Trophoblast cell (in vitro differentiated cells and primary cell): ENCODE measurements at regions not wholly inside any gene's neighbourhood (a gene's known extent, or its start where the extent isn't known, plus 50 kb on each side); places are given as distances from the start of the nearest gene placed in this dataset.

Experiments
- DNase-seq, 2 donors: peaks; one replicate each; pipeline ENCODE4 v3.0.0-alpha.2; 2016
- H2AFZ ChIP-seq: 2 replicates; pipeline ENCODE4 v1.6.1; 2013; ENCODE audit warnings: low read length, moderate library complexity, mild to moderate bottlenecking; ENCODE audit not compliant: insufficient read depth, poor library complexity
- H2AK5ac ChIP-seq: 2 replicates; pipeline ENCODE4 v1.6.1; 2013; ENCODE audit warnings: mild to moderate bottlenecking, low read length
- H2BK120ac ChIP-seq: 2 replicates; pipeline ENCODE4 v1.6.1; 2013; ENCODE audit warnings: low read length, mild to moderate bottlenecking, moderate library complexity; ENCODE audit not compliant: insufficient read depth, poor library complexity
- H2BK12ac ChIP-seq: 2 replicates; pipeline ENCODE4 v1.6.1; 2013; ENCODE audit warnings: mild to moderate bottlenecking, low read length, moderate library complexity
- H2BK5ac ChIP-seq: 2 replicates; pipeline ENCODE4 v1.6.1; 2013; ENCODE audit warnings: low read length, low read depth, moderate library complexity, mild to moderate bottlenecking; ENCODE audit not compliant: poor library complexity
- H3K14ac ChIP-seq: 2 replicates; pipeline ENCODE4 v1.6.1; 2013; ENCODE audit warnings: mild to moderate bottlenecking, low read length
- H3K18ac ChIP-seq: 2 replicates; pipeline ENCODE4 v1.6.1; 2013; ENCODE audit warnings: mild to moderate bottlenecking, low read length
- H3K23ac ChIP-seq: 2 replicates; pipeline ENCODE4 v1.6.1; 2013; ENCODE audit warnings: low read length
- H3K27ac ChIP-seq: 2 replicates; pipeline ENCODE4 v1.5.1; 2013; ENCODE audit warnings: low read depth, mild to moderate bottlenecking, inconsistent platforms, low read length, moderate library complexity
- H3K27me3 ChIP-seq: 2 replicates; pipeline ENCODE4 v1.6.1; 2013; ENCODE audit warnings: inconsistent platforms, mild to moderate bottlenecking, low read length, moderate library complexity; ENCODE audit not compliant: insufficient read depth
- H3K36me3 ChIP-seq, 2 experiments: 1 replicate in 1 of 2; 2 replicates in 1 of 2; pipeline ENCODE4 v1.6.1; 2013; ENCODE audit warnings: low read length in 2 of 2, mild to moderate bottlenecking in 2 of 2, moderate library complexity in 1 of 2; ENCODE audit not compliant: insufficient read depth in 2 of 2, control insufficient read depth in 1 of 2
- H3K4ac ChIP-seq: 2 replicates; pipeline ENCODE4 v1.6.1; 2013; ENCODE audit warnings: low read depth, mild to moderate bottlenecking, low read length, moderate library complexity
- H3K4me1 ChIP-seq, 2 experiments: 1 replicate in 1 of 2; 2 replicates in 1 of 2; pipeline ENCODE4 v1.6.1; 2013; ENCODE audit warnings: low read length in 2 of 2, mild to moderate bottlenecking in 2 of 2, moderate library complexity in 1 of 2; ENCODE audit not compliant: insufficient read depth in 2 of 2, control insufficient read depth in 1 of 2
- H3K4me2 ChIP-seq: 2 replicates; pipeline ENCODE4 v1.6.1; 2013; ENCODE audit warnings: inconsistent platforms, mild to moderate bottlenecking, low read length, moderate library complexity
- H3K4me3 ChIP-seq: 2 replicates; pipeline ENCODE4 v1.5.1; 2013; ENCODE audit warnings: mild to moderate bottlenecking, low read depth, low read length, inconsistent platforms
- H3K79me1 ChIP-seq: one replicate; pipeline ENCODE4 v1.6.1; 2013; ENCODE audit warnings: low read length
- H3K79me2 ChIP-seq: 2 replicates; pipeline ENCODE4 v1.6.1; 2013; ENCODE audit warnings: low read length, mild to moderate bottlenecking; ENCODE audit not compliant: control insufficient read depth, insufficient read depth, poor library complexity
- H3K9ac ChIP-seq: 2 replicates; pipeline ENCODE4 v1.6.1; 2013; ENCODE audit warnings: mild to moderate bottlenecking, low read length
- H3K9me3 ChIP-seq: 2 replicates; pipeline ENCODE4 v1.6.1; 2013; ENCODE audit warnings: low read depth, mild to moderate bottlenecking, control low read depth, inconsistent platforms, low read length; ENCODE audit not compliant: insufficient read depth
- H4K12ac ChIP-seq: 2 replicates; pipeline ENCODE4 v1.6.1; 2013; ENCODE audit warnings: low read depth, mild to moderate bottlenecking, low read length, moderate library complexity
- H4K8ac ChIP-seq: 2 replicates; pipeline ENCODE4 v1.6.1; 2013; ENCODE audit warnings: low read depth, mild to moderate bottlenecking, low read length, moderate library complexity
- H4K91ac ChIP-seq: one replicate; pipeline ENCODE4 v1.6.1; 2013; ENCODE audit warnings: low read depth, mild to moderate bottlenecking, low read length, moderate library complexity
- WGBS: extraction: QIAGEN DNeasy Blood & Tissue Kit; methylation state at CpG from one replicate; pipeline ENCODE4 v1.1.7; 2013; ENCODE audit warnings: missing lambda C conversion rate; ENCODE audit not compliant: insufficient read length, insufficient coverage; ENCODE audit errors: extremely low coverage; 5-methylcytosine and 5-hydroxymethylcytosine counted together

DNA sequence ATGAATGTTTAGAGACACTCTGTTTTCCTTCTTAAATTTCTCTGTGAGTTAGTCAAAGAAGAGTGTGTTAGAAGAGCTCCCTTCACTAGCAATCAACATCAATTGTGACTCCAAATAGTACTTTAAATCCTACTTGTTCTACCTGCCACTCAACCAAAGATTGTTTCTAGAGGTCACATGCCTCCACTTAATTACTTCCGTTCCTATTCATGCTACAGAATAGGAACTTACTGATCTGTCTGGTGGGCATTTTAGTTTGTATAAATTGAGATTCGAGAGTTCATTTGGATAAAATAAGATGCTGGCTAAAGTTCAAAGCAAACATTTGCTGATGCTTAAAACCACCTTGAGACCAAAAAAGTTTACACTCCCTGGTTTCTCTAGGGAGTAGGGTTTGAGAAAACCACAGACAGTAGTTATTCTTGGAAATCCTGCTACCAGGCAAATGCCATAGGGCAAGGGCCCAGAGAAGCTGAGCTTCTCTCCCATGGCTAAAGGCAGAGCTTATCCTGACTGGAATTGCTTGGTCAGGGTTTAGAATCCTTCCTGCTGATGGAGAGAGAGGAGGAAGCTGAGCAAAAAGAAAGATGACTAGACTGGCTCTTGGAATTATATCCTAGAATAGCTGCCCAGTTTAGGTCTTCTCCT, 389.6 kb upstream of the ATP2B1 start:
- Histone ChIP-seq H3K9me3 (no peaks in the 10 kb centered on the region), H3K23ac (no peak overlapping the region), H3K27me3 (no peaks in the 10 kb centered on the region), H3K14ac (no peak overlapping the region), H2BK5ac (no peak overlapping the region), H3K4me1 (no peaks in the 10 kb centered on the region), H3K4me2 (no peak overlapping the region), H2BK12ac (no peak overlapping the region), H4K12ac (no peak overlapping the region), H2BK120ac (no peak overlapping the region), H3K4ac (no peak overlapping the region), H3K36me3 (no peaks in the 10 kb centered on the region), H3K9ac (no peak overlapping the region), H3K4me3 (no peak overlapping the region), H3K27ac (no peak overlapping the region), H2AK5ac (no peak overlapping the region), H3K79me1 (no peaks in the 10 kb centered on the region), H4K8ac (no peak overlapping the region), H4K91ac (no peak overlapping the region), H2AFZ (no peak overlapping the region), H3K18ac (no peak overlapping the region), H3K79me2 (no peaks in the 10 kb centered on the region)
- WGBS = no CpG with 5 or more reads among the region's 2 CpGs
- no peak for DNase-seq

GRCh38 chr12:90091809-90092208, 383.2 kb upstream of the ATP2B1 start:
- Histone ChIP-seq H3K4me2 (no peak overlapping the region), H3K4me1 (peaks cover 7 to 12% of the 10 kb centered on the region in 2 experiments), H4K91ac (peak overlapping the region; percentile 8), H3K9me3 (no peaks in the 10 kb centered on the region), H3K4ac (no peak overlapping the region), H3K14ac (no peak overlapping the region), H3K23ac (no peak overlapping the region), H3K79me1 (peaks cover 9% of the 10 kb centered on the region), H4K8ac (no peak overlapping the region), H3K18ac (no peak overlapping the region), H3K27me3 (no peaks in the 10 kb centered on the region), H4K12ac (no peak overlapping the region), H2AFZ (no peak overlapping the region), H3K79me2 (no peaks in the 10 kb centered on the region), H2BK120ac (no peak overlapping the region), H2BK12ac (no peak overlapping the region), H2AK5ac (no peak overlapping the region), H3K36me3 (no peaks in the 10 kb centered on the region), H3K9ac (no peak overlapping the region), H3K27ac (peak overlapping the region; percentile 15), H3K4me3 (no peak overlapping the region), H2BK5ac (no peak overlapping the region)
- DNase-seq = no peak
- WGBS = no CpG with 5 or more reads among the region's 3 CpGs

DNA sequence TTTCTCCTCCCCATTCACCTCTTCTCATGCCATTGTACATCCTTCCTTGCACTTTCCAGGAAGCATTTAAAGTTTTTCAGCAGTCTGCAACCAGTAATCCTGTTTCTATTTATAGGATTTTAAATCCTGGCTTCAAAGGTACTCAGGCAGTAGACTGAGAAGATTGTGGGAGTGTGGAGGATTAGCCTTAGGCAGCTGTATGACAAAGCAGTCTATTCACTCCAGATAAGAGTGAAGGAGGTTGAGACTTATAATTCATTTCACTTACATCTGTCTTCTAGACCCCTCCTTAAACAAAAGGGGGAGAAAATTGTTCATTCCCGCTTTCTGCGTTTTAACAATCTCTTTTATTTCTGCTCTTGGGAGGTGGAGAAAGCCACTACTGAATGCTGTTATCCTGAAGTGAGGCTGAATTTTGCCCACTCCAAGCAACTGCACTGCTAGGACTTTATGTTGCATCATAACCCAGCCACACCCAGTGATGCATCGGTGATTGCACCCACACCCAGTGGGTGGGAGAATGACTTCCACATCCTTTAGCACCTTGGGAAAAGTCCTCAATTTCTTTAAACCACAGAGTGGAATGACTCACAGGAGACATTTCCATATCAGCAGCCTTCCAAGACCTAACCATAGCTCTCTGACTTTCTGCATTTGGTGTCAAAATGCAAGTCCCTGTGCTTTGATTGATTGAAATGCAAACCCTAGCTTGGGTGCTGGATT, 382.5 kb upstream of the ATP2B1 start:
- Histone ChIP-seq H2BK120ac (no peak overlapping the region), H3K14ac (no peak overlapping the region), H2AFZ (no peak overlapping the region), H3K9ac (no peak overlapping the region), H2BK12ac (no peak overlapping the region), H3K79me1 (peaks cover 9% of the 10 kb centered on the region), H3K9me3 (no peaks in the 10 kb centered on the region), H4K12ac (no peak overlapping the region), H4K8ac (no peak overlapping the region), H3K4me1 (peaks cover 7 to 12% of the 10 kb centered on the region in 2 experiments), H3K79me2 (no peaks in the 10 kb centered on the region), H3K27me3 (no peaks in the 10 kb centered on the region), H3K4me2 (peak overlapping the region; percentile 34), H3K36me3 (no peaks in the 10 kb centered on the region), H2BK5ac (peak overlapping the region; percentile 42), H3K4ac (peak overlapping the region; percentile 7), H3K23ac (no peak overlapping the region), H3K4me3 (no peak overlapping the region), H3K18ac (no peak overlapping the region), H4K91ac (peak overlapping the region; percentile 16), H2AK5ac (no peak overlapping the region), H3K27ac (peak overlapping the region; percentile 94)
- peak; percentile 57 to 64 for DNase-seq
- no CpG with 5 or more reads among the region's 3 CpGs for WGBS

- peaks cover 8 to 14% of the 10 kb centered on the region in 2 experiments for H3K4me1 ChIP-seq
- peak overlapping the region; percentile 70 for H3K27ac ChIP-seq
- no peak overlapping the region for H4K12ac ChIP-seq
- no peaks in the 10 kb centered on the region for H3K79me2 ChIP-seq
- H3K4ac ChIP-seq = no peak overlapping the region
- peaks cover 16% of the 10 kb centered on the region for H3K79me1 ChIP-seq
- no peak overlapping the region for H3K4me3 ChIP-seq
- H3K27me3 ChIP-seq = no peaks in the 10 kb centered on the region
- H4K91ac ChIP-seq = no peak overlapping the region
- peak; percentile 45 to 84 for DNase-seq
- H2AFZ ChIP-seq = no peak overlapping the region
- H4K8ac ChIP-seq = no peak overlapping the region
- H2BK5ac ChIP-seq = no peak overlapping the region
- no CpG with 5 or more reads among the region's 1 CpG for WGBS
- no peak overlapping the region for H2AK5ac ChIP-seq
- no peak overlapping the region for H3K9ac ChIP-seq
- H3K18ac ChIP-seq = no peak overlapping the region
- H3K23ac ChIP-seq = no peak overlapping the region
- no peak overlapping the region for H2BK120ac ChIP-seq
- H3K9me3 ChIP-seq = no peaks in the 10 kb centered on the region
- no peak overlapping the region for H3K14ac ChIP-seq
- H3K4me2 ChIP-seq = no peak overlapping the region
- H3K36me3 ChIP-seq = no peaks in the 10 kb centered on the region
- H2BK12ac ChIP-seq = no peak overlapping the region
These were observed 377.6 kb upstream of the ATP2B1 start for GRCh38 chr12:90086281-90086680.
